ENCODE measurements at regions not wholly inside any gene's neighbourhood (a gene's known extent, or its start where the extent isn't known, plus 50 kb on each side); places are given as distances from the start of the nearest gene placed in this dataset.

DNA sequence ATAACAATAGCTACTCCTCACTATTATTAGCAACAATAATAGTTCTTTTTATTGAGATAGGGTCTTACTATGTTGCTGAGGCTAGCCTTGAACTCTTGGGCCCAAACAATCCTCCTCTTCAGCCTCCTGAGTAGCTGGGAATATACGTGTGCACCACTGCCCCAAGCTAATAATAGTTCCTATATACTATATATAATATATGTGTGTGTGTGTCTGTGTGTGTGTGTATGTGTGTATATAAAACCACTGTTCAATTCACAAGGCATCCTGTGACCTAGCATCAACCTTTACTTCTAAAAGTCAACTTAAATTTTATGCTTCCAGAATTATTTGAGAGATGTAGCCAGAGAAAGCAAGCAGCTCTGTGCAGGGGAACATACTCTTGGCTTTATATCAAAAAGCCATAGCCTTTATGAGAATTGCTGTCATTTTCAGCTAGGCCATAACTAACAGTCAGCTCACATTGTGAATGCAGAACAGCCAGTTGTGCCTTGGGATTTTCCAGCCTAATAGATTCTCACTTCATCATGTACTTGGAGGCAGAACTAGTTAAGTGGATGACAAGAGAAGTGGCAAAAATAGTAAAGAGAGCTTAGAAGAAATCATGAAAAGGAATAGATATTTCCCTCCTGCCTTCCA lies 665.5 kb downstream of the NYAP2 start:
- DNase-seq, result no peak

DNA sequence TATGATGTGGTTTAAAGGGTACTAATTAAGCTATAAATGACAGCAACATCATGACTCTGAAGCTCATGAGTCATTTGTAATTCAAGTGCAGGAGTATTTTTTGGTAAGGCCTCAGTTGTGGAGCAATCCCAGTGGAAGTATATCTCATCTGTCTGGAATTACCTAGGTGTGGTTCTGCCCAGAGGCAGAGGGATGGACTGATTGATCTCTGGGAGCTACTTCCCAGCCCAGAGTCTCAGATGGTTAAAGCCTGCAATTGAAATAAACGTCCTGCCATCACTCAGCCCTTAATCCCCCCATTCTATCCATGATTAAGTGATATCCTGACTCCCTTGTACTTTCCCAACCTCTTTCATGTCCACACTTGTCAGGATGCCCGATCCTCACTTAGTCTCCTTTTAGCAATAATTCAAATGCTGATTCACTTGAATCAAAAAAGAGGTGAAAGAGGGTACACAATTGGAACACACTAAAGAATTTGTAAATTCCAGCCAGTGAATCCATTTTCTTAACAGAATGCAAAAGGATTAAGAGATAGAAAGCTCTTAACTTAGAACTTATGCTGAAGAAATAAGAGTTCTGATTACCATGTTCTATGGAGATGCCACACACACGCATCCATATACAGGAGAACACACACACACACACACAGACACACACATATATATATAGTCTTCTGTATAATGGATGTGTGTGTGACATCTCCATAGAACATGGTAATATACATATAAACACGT lies 664.4 kb downstream of the NYAP2 start:
- DNase-seq, result no peak

DNA sequence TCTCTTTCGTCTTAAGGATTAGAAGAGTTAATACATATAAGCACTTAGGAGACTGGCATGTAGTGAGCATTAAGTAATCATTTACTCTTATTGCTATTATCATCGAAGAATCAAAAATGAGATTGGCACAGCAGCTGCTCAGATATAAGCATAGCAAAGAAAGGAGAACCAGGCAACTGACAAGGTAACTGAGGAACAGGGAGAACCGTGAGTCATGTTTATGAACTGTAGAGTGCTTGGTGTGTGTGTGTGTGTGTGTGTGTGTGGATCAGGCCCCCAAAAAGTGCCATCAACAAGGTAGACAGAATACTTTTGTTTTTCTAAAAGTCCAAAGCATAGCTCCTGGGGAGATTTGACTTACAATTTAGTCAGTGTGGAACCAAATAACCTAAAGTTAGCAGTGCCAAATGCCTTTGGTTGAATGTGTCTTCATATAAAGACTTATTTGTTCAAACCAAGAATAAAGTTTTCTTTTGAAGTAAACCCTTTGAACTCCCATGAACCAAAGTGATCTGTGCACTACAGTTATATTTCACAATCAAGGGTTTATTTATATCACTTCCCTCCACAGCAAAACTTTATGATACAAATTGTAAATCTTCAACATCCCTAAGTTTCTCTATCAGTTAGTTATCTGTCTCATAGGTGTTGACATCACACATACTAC lies 660.6 kb downstream of the NYAP2 start:
- DNase-seq, result no peak

DNA sequence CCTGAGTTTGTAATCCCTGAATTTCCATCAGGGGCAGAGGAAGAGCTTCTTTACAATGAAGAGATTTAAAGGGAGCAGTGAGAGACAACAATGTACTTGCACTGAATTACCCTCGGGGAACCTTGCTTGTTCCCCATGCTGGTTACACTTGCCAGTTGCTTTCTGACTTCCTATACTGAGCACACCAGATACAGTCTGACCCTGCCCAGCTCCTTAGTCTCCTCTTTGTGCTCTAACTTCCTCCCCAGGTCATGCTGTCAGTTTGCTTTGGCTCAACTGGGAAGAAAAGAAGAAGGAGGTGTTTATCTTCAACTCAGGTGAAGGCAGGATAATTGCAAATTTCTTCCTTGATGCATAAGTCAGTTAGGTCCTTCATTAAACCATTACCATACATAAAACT lies 658.4 kb downstream of the NYAP2 start:
- DNase-seq, result no peak

DNA sequence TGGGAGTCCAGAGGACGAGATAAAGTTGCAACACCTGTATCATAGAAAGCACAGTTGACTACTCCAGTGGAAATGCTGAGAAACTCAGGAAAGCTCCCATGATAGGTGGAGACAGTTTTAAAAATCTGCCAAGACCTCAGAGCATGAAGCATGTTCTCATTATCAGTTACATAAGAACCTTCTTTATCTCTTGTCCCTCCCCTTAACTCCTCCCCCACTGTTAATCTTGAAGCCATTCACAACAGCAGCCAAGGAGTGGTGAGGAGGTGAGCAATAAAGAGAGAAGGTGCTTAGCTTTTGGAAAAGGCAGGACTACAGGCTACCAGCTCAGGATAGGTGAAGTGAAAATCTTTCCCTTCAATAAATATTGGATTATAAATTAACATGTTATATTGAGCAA lies 657.9 kb downstream of the NYAP2 start:
- DNase-seq, result no peak

DNA sequence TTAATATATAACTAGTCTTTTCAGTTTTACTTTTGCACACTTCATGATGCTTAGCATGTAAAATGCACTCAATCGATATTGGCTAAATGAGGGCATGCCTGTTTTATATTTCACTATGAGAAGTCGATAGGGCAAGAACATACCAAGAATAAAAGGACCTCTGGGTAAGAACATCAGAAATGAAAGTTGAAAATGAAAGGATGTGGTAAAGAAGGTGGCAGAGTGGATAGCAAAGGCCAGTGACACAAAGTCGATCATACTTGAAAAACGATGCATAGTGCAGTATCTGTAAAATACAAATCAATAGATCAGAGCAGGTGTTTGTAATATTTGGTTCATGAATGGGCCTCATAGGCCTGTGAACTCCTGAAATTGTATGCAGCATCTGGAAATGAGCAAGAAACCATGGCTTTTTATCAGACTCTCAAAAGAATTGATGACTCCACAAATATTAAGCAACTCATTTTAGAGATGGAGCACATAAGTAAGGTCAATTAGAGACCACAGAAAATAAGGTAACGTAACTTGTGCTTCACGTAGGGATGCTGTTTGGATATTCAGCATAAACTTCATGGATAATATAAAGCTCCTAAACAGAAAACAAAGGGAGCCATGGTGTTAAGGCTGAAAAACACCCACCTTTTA lies 653.4 kb downstream of the NYAP2 start:
- no peak for DNase-seq

DNA sequence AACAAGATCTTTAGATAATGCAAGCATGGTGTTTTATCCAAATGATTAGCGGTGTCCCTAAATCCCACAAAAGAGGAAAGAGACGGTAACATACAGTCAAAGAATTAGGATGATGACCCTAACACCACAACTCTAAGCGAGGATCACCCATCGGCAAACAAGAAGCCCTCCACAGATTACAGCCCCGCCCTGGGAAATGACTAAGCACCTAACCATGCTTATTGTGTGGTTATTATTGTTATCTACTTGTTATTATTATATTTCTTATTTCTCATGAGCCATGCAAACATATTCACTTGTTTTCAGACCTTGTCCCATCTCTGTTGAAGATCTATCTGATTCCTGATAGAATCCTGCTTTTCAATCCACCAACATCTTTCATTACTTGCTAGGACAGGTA lies 651.3 kb downstream of the NYAP2 start:
- DNase-seq, result no peak

DNA sequence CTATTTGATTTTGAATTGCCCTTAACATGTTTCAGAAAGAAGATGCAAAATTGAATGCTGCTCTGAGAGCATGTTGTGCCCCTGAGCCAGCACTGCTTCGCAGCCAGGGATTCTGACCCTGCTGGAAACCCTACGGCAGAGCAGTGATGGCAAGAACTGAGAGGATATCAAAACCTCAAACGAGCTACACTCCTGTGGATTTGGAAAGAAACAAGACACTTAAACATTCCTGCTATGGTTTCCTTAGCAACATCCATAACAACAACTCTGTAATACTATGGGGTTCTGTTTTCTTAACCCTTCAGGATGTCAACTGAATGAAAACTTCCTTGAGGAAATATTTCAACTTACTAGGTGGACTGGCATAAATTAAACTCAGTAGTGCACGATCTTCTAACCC lies 649.1 kb downstream of the NYAP2 start:
- no peak for DNase-seq

DNA sequence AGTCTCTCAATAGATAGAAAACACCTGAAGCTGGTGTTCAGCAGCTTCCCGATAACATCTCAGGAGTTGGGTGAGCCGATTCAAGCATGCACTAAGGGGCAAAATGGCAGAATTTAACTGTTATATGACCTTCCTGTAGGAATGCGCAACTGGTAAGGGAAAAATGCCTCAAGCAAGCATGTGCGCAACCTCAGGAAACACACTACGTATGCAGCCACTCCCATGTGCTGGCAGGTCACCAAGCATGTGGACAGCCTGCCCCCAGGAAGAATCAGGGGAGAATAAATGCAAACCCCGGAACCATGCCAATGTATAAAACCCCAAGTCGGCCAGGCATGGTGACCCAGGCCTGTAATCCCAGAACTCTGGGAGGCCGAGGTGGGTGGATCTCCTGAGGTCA lies 645.6 kb downstream of the NYAP2 start:
- no peak for DNase-seq

DNA sequence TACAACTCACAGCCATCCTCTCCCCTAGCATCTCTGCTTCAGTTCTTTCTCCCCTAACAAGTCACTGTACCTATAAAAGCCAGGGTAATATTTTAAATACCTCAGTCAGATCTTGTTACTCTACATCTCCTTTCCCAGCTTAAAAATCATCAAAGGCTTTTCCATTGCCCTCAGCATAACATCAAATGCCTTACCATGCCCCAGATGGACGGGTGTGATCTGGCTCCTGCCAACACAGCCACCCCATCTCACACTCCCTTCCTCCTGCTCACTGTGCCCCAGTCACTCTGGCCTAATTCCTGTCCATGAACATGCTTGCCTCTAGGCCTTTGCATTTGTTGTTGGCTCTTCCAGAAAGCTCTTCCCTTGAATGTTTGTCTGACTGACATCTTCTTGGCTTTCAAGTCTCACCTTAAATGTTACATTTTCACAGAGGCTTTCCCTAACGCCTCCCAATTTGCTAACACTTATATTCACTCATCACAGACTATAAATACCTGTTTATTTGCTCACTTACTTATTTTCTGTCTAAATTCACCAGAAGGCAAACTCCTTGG lies 640.9 kb downstream of the NYAP2 start:
- DNase-seq, result no peak

DNA sequence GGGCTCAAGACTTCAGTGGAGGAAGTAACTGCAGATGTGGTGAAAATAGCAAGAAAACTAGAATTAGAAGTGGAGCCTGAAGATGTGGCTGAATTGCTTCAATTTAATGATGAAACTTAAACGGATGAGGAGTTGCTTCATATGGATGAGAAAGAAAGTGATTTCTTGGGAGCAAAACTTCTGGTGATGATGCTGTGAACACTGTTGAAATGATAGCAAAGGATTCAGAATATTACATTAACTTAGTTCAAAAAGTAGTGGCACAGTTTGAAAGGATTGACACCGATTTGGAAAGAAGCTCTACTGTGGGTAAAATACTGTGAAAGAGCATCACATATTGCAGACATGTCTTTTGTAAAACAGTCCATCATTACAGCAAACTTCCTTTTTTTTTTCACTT lies 638.0 kb downstream of the NYAP2 start:
- DNase-seq, result no peak

DNA sequence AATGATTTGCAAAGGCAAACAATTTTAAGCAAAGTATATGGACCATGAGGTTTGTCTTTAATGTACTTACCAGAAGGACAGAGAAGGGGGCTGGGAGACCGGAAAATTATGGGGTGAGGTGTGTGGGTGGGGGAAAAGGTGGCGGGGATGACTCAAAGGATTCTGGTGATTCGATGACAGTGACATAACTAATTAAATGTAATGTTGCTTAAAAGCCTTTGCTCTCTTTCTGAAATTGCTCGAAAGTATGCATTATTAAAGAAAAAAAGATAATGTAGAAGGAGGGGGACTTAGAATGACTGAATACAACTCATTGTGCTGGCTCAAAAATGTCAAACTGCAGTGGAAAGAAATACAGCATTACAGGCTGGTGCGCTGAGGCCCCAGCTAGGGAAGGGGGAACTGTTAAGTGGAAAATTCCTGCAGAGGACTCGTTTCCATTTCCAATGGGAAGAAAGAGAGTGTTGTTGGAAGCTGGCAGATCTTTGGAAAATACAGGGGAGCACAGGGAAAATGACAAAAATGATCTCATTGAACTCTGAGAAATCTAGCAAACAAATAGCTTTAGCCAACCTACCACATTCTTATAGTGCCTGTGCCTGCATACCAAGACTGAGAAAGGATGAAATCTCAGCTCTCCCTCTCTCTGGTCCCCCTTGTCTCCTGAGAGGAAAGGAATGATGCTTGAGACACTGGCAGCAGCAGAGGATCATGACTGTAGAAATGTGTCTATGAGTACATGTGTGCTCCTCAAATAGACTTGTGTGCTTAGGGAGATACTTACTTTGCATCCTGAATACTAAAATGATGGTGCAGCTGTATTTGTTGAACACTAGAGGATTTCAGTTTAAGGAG lies 632.4 kb downstream of the NYAP2 start:
- peak; percentile 50 to 58 for DNase-seq

DNA sequence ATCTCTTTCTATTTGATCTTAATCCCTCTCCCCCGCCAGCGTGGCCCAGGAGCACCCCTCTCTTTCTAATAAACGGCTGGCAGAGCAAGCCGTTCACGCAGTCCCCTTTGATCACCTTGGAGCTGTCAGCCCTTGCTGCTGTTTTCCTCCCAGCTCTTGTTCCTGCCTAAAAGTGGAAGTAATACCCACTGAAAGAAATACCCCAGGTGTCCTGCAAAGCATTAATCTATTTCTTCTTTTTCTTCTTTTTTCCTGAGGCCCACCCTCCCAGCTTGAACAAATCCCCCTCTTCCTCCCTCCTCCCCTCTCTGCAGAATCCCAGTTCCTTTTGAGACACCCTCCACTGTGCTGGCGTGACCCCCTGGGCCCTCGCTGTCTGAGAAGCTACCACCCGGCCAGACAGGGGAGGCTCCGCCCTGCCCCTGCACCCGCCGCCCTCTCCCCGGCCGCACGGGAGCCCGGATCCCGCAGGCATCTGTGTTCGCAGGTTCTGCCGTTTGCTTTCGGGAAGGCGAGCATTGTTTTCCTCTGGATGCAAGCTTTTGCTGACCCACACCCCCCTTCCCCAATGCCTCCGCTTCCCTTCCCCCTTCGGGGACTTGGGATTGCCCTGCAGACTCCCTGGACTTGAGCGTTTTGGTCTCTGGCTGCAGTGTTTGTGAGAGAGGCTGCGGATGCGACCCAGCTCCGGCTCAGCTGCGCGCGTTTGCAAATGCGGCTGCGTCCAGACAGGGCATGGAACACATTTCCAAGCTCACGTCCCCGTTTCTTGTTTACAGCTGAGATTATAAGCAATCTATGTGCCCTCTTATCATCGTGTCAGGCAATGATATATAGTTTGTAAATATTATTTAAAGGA lies 631.5 kb downstream of the NYAP2 start:
- DNase-seq, result peak; percentile 26 to 43

DNA sequence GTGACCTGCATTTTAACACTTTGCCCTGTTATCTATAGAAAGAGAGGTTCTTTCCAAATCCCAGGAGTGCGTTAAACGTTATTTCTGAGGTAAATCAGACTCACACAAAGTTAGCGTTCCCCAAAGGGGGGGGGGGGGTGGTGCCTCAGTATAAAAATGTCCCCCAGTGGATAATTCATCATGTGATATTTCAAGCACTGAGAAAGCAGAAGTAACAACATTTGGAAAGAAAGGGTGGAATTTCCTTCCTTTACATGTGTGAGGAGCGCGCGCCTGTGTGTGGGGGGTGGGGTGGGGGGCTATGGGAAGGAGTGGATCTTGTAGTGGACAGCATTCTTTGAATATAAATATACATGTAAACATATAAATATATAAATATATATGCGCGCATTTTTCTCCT lies 630.9 kb downstream of the NYAP2 start:
- no peak for DNase-seq

DNA sequence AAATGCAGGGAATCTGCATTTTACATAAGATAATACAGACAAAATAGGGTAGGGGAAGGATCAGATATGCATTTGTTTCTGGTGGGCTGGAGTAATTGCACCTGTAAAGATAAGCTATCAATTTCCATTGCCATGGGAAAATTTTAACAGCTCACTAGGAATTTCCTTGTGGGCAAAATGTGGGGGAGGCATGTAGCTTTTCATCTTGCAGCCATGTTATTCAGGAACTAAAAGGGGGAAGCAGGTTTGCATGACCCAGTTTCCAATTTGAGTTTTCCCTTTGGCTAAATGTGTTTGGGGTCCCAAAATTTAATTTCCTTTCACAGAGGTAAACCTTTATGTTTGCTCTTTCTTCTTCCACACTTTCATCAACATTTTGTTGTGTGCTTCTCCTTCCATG lies 624.4 kb downstream of the NYAP2 start:
- no peak for DNase-seq

DNA sequence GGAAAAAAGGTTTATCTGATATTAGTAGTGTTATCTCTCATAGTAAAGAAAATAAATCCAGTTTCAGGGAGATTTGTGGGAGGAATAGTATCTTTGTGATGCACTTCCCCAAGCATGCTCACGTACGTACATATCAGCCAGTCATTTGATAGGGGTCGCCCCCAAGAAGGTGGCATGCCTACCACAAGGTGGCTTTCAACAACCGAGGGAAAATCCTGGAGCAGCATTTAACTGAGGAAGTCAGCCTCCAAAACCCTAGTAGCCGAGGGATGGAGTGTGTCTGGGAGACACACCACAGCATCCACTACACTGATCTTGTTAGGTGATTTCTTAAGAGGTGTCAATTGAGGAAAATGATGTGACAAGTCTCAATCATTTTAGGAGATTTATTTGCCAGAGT lies 623.9 kb downstream of the NYAP2 start:
- DNase-seq, result no peak

DNA sequence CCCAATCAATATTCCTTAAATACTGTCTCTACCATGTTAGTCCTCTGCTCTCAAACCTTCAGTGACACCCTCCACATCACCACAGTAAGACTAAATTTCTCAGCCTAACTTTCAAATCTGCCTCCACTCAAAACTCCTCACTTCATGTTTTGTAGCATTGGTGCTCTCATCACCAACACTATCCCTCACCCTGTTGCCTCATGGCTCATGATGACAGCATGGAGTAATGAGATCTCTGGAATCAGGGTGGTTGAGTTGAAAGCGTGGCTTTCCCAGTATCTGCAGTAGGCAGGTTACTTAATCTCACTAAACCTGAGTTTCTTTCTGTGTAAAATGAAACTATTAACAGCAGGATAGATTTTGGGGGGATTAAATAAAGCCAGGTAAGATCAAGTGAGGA lies 621.4 kb downstream of the NYAP2 start:
- DNase-seq, result no peak

DNA sequence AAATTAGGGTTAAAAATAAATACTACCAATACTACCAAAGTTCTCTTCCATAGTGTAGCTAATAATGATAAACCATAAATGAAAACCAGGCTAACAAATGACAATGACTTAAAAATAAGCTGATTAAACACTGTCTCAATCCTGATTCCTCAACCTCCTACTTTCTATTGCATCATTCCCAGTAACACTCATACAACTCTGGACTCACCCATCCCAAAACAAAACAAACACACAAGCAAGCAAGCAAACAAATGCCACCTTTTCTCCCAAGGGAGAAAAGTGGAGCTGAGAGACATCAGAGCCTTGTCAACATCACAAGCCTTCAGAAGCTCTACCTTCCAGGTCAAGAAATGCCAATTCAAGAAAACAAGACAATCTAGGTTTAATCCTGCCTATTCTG lies 620.7 kb downstream of the NYAP2 start:
- DNase-seq, result no peak

DNA sequence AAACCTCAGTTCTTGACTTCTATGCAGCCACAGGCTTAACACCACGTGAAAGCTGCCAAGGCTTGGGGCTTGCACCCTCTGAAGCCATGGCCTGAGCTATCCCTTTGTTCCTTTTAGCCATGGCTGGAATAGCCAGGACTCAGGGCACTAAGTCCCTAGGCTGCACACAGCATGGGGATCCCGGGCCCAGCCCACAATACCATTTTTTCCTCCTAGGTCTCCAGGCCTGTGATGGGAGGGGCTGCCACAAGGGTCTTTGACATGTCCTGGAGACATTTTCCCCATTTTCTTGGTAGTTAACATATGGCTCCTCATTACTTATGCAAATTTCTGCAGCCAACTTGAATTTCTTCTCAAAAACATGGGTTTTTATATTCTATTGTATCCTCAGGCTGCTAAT lies 619.1 kb downstream of the NYAP2 start:
- DNase-seq, result no peak

DNA sequence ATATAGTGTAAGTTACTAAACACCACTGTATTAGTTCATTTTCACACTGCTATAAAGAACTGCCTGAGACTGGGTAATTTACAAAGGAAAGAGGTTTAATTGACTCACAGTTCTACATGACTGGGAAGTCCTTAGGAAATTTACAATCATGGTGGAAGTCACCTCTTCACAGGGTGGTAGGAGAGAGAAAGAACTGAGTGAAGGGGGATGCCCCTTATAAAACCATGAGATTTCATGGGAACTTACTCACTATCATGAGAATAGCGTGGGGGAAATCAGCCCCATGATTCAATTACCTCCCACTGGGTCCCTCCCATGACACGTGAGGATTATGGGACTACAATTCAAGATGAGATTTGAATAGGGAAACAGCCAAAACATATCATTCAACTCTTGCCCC lies 618.0 kb downstream of the NYAP2 start:
- peak in 1 of 2 donors; percentile 22 for DNase-seq

DNA sequence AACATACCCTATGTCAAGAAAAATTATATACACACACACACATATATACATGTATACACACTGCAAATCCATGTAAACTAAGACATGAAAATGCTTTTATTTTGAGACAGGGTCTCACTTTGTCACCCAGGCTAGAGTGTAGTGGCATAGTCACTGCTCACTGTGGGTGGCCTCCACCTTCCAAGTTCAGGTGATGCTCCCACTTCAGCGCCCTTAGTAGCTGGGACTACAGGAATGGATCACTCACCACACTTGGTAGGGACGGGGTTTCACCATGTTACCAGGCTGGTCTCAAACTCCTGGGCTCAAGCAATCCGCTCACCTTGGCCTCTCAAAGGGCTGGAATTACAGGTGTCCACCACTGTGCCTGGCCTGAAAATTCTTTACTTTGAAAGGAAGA lies 617.6 kb downstream of the NYAP2 start:
- DNase-seq, result no peak

Data from stimulated activated CD4-positive, alpha-beta T cell treated with anti-CD3 and anti-CD28 coated beads, Interleukin-2, amount 100 ng/mL, for 24 hours (primary cell).